ENCODE measurements at regions not wholly inside any gene's neighbourhood (a gene's known extent, or its start where the extent isn't known, plus 50 kb on each side); places are given as distances from the start of the nearest gene placed in this dataset.
A peak's percentile ranks its signal among the peaks of the same experiment; 100 is the strongest.
"Not testable (repeated sequence)": the region's sequence is repeated elsewhere in the genome, so short reads cannot be mapped to it uniquely, and the experiment has no call there.

DNA sequence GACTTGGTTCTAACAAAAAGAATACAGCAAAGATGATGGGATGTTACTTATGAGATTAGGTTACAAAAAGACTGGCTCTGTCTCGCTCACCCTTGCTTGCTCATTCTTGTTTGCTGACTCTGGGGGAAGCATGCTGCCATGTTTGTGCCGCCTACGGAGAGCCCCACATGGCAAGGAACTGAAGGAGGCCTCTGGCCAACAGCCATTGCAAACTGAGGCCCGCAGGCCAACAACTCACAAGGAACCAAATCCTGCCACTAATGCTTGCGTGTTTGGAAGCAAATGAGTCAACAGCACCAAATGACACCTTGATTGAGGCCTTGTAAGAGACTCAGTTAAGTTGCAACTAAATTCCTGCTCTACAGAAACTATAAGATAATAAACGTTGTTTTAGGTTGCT, 82.1 kb upstream of the FOXN2 start:
- no peak for DNase-seq
- TF ChIP-seq GATA1 (IDR thresholded peaks at IDR 0.05; ENCODE audit: low read depth, low read length) (no peak), POLR2A (IDR thresholded peaks at IDR 0.05; ENCODE audit: low read length) (no peak)

GRCh38 chr2:48233005-48233404, 81.5 kb upstream of the FOXN2 start:
- no peak for DNase-seq
- TF ChIP-seq GATA1 (IDR thresholded peaks at IDR 0.05; ENCODE audit: low read depth, low read length), result no peak
- TF ChIP-seq POLR2A (IDR thresholded peaks at IDR 0.05; ENCODE audit: low read length), result no peak

GRCh38 chr2:48233824-48234223, 80.7 kb upstream of the FOXN2 start:
- DNase-seq, result not testable (repeated sequence)

DNA sequence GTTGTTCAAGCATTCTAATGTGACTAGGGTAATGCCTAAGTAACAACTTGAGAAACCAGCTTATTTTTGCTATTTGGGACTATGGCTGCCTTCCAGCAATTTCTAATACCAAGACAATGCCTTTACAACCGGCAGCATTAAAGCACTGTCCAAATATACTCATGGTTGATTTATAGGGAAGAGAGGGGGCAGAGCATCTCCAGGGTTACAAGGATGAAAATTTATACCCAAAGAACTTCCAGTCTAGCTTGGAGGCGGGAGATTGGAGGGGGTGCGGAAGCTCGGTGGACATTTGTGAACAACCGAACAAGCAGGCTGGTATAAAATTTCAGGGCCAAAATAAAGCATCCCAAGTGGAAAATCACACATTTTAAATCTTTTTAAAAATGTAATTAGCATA, 79.4 kb upstream of the FOXN2 start:
- TF ChIP-seq POLR2A (IDR thresholded peaks at IDR 0.05; ENCODE audit: low read length) (no peak), GATA1 (IDR thresholded peaks at IDR 0.05; ENCODE audit: low read depth, low read length) (no peak)
- DNase-seq, result no peak

- TF ChIP-seq GATA1 (IDR thresholded peaks at IDR 0.05; ENCODE audit: low read depth, low read length), result no peak
- TF ChIP-seq POLR2A (IDR thresholded peaks at IDR 0.05; ENCODE audit: low read length), result no peak
- no peak for DNase-seq
Measured at GRCh38 chr2:48238381-48238780, 76.1 kb upstream of the FOXN2 start.

DNA sequence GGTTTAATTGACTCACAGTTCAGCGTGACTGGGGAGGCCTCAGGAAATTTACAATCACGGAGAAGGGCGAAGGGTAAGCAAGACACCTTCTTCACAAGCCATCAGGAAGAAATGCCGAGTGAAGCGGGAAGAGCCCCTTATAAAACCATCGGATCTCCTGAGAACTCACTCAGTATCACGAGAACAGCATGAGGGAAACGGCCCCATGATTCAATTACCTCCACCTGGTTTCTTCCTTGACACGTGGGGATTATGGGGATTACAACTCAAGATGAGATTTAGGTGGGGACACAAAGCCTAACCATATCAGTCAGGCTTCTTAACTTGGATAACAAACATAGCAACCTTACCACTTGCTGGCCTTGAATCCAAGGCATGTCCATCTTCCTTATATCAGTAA, 73.6 kb upstream of the FOXN2 start:
- TF ChIP-seq POLR2A (IDR thresholded peaks at IDR 0.05; ENCODE audit: low read length) (no peak), GATA1 (IDR thresholded peaks at IDR 0.05; ENCODE audit: low read depth, low read length) (no peak)
- no peak for DNase-seq

- TF ChIP-seq GATA1 (IDR thresholded peaks at IDR 0.05; ENCODE audit: low read depth, low read length) (no peak), POLR2A (IDR thresholded peaks at IDR 0.05; ENCODE audit: low read length) (no peak)
- no peak for DNase-seq
Measured at GRCh38 chr2:48247206-48247605, 67.3 kb upstream of the FOXN2 start.

- no peak for TF ChIP-seq POLR2A (IDR thresholded peaks at IDR 0.05; ENCODE audit: low read length)
- TF ChIP-seq GATA1 (IDR thresholded peaks at IDR 0.05; ENCODE audit: low read depth, low read length), result no peak
- peak in 1 of 2 experiments; percentile 63 for DNase-seq
Measured at GRCh38 chr2:48248251-48248933, 66.1 kb upstream of the FOXN2 start.

DNA sequence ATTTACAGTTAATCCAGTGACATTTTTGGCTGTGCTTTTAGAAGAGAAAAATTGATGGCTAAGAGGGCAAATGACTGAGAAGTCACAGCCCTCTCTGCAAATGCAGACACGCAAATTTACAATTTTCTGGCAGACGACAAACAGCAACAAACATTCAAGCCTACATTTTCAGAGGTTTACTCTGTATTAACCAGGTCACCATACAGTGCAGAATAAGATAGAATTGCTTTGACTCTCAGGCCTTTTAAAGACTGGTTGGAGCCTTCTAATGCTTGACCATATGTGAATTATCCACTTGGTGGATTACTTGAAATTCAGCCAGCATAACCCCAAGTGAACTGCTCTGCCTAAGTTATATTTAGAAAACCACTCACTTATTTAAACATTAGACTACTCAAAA, 65.5 kb upstream of the FOXN2 start:
- DNase-seq, result no peak

GRCh38 chr2:48249631-48250473, 64.6 kb upstream of the FOXN2 start:
- TF ChIP-seq POLR2A (IDR thresholded peaks at IDR 0.05; ENCODE audit: low read length) (no peak), GATA1 (IDR thresholded peaks at IDR 0.05; ENCODE audit: low read depth, low read length) (no peak)
- DNase-seq, result no peak

More for the DNA sequence above, 65.5 kb upstream of the FOXN2 start:
- no peak for TF ChIP-seq GATA1 (IDR thresholded peaks at IDR 0.05; ENCODE audit: low read depth, low read length)
- no peak for TF ChIP-seq POLR2A (IDR thresholded peaks at IDR 0.05; ENCODE audit: low read length)

- TF ChIP-seq GATA1 (IDR thresholded peaks at IDR 0.05; ENCODE audit: low read depth, low read length) (no peak), POLR2A (IDR thresholded peaks at IDR 0.05; ENCODE audit: low read length) (no peak)
- no peak for DNase-seq
Measured at GRCh38 chr2:48250474-48250844, 64.0 kb upstream of the FOXN2 start.

GRCh38 chr2:48250943-48251342, 63.5 kb upstream of the FOXN2 start:
- no peak for TF ChIP-seq POLR2A (IDR thresholded peaks at IDR 0.05; ENCODE audit: low read length)
- no peak for TF ChIP-seq GATA1 (IDR thresholded peaks at IDR 0.05; ENCODE audit: low read depth, low read length)
- peak in 1 of 2 experiments; percentile 6 for DNase-seq

GRCh38 chr2:48251437-48252148, 62.9 kb upstream of the FOXN2 start:
- no peak for DNase-seq
- TF ChIP-seq POLR2A (IDR thresholded peaks at IDR 0.05; ENCODE audit: low read length), result no peak

GRCh38 chr2:48253301-48253700, 61.2 kb upstream of the FOXN2 start:
- DNase-seq, result peak; percentile 12 to 33
- TF ChIP-seq GATA1 (IDR thresholded peaks at IDR 0.05; ENCODE audit: low read depth, low read length) (no peak), POLR2A (IDR thresholded peaks at IDR 0.05; ENCODE audit: low read length) (no peak)
